HepG2 (cell line): ENCODE measurements at regions not wholly inside any gene's neighbourhood (a gene's known extent, or its start where the extent isn't known, plus 50 kb on each side); places are given as distances from the start of the nearest gene placed in this dataset.
A peak's percentile ranks its signal among the peaks of the same experiment; 100 is the strongest.

ENCODE experiments used
- ADNP ChIP-seq: sonication (generic); formaldehyde crosslinking; IDR thresholded peaks from 2 replicates; pipeline ENCODE4 v1.4.0; 2020; ENCODE audit warnings: missing genetic modification reagents
- AGO1 ChIP-seq: fragments of 200-400 bp; formaldehyde crosslinking; IDR thresholded peaks from 2 replicates; pipeline ENCODE4 v1.6.1; 2017; ENCODE audit warnings: mild to moderate bottlenecking, low read depth, low read length, moderate library complexity; ENCODE audit not compliant: poor library complexity, severe bottlenecking
- GATAD1 ChIP-seq: IDR thresholded peaks from 2 replicates; pipeline ENCODE4 v1.6.1; 2016; ENCODE audit warnings: missing genetic modification reagents, missing compliant biosample characterization
- JDP2 ChIP-seq: sonication (generic); formaldehyde crosslinking; IDR thresholded peaks from 2 replicates; pipeline ENCODE4 v1.8.1; 2022; ENCODE audit warnings: missing genetic modification reagents, borderline replicate concordance
- NR2F2 ChIP-seq: IDR thresholded peaks from 2 replicates; pipeline ENCODE4 v1.6.1; 2012; ENCODE audit warnings: low read depth, inconsistent platforms, borderline replicate concordance
- PLRG1 ChIP-seq: fragments of 450-650 bp; conservative IDR thresholded peaks from 2 replicates; pipeline ENCODE4 v1.6.1; 2016
- SNAI1 ChIP-seq: sonication (generic); formaldehyde crosslinking; IDR thresholded peaks from 2 replicates; pipeline ENCODE4 v1.5.0; 2020; ENCODE audit warnings: mild to moderate bottlenecking, missing genetic modification reagents, borderline replicate concordance
- TOPORS ChIP-seq: sonication (generic); formaldehyde crosslinking; IDR thresholded peaks from 2 replicates; pipeline ENCODE4 v1.8.0; 2023; ENCODE audit warnings: mild to moderate bottlenecking, missing genetic modification reagents
- TSC22D2 ChIP-seq: sonication (generic); formaldehyde crosslinking; IDR thresholded peaks from 2 replicates; pipeline ENCODE4 v1.5.1; 2020; ENCODE audit warnings: missing genetic modification reagents, mild to moderate bottlenecking, borderline replicate concordance
- U2AF1 ChIP-seq: fragments of 200-400 bp; formaldehyde crosslinking; optimal IDR thresholded peaks from 2 replicates; pipeline ENCODE3; 2017; ENCODE audit warnings: mild to moderate bottlenecking, low read depth, low read length
- ZBTB7A ChIP-seq: sonication (generic); formaldehyde crosslinking; IDR thresholded peaks from 2 replicates; pipeline ENCODE4 v1.8.0; 2022; ENCODE audit warnings: mild to moderate bottlenecking, missing genetic modification reagents
- ZFP1 ChIP-seq: IDR thresholded peaks from 2 replicates; pipeline ENCODE4 v1.6.1; 2016
- ZMYM4 ChIP-seq: sonication (generic); formaldehyde crosslinking; IDR thresholded peaks from 2 replicates; pipeline ENCODE4 v1.8.1; 2023; ENCODE audit warnings: mild to moderate bottlenecking, missing genetic modification reagents
- ZNF781 ChIP-seq: sonication (generic); formaldehyde crosslinking; IDR thresholded peaks from 2 replicates; pipeline ENCODE4 v1.5.1; 2020; ENCODE audit warnings: borderline replicate concordance, mild to moderate bottlenecking, missing genetic modification reagents; ENCODE audit errors: not compliant biosample characterization
- TF ChIP-seq, protein P1 (sequence below): sonication (generic); formaldehyde crosslinking; IDR thresholded peaks from 2 replicates; pipeline ENCODE4 v1.4.0; 2020; ENCODE audit warnings: missing genetic modification reagents
- TF ChIP-seq, protein P2 (sequence below): sonication (generic); formaldehyde crosslinking; IDR thresholded peaks from 2 replicates; pipeline ENCODE4 v1.9.0; 2021; ENCODE audit warnings: missing genetic modification reagents, borderline replicate concordance
- TF ChIP-seq, protein P3 (sequence below): IDR thresholded peaks from 2 replicates; pipeline ENCODE4 v1.6.1; 2016; ENCODE audit warnings: low read depth, control low read depth
- TF ChIP-seq, protein P4 (sequence below): IDR thresholded peaks from 2 replicates; pipeline ENCODE4 v1.6.1; 2016
- TF ChIP-seq, protein P5 (sequence below): sonication (generic); formaldehyde crosslinking; IDR thresholded peaks from 2 replicates; pipeline ENCODE4 v1.9.0; 2022; ENCODE audit warnings: missing genetic modification reagents, mild to moderate bottlenecking, borderline replicate concordance

DNA sequence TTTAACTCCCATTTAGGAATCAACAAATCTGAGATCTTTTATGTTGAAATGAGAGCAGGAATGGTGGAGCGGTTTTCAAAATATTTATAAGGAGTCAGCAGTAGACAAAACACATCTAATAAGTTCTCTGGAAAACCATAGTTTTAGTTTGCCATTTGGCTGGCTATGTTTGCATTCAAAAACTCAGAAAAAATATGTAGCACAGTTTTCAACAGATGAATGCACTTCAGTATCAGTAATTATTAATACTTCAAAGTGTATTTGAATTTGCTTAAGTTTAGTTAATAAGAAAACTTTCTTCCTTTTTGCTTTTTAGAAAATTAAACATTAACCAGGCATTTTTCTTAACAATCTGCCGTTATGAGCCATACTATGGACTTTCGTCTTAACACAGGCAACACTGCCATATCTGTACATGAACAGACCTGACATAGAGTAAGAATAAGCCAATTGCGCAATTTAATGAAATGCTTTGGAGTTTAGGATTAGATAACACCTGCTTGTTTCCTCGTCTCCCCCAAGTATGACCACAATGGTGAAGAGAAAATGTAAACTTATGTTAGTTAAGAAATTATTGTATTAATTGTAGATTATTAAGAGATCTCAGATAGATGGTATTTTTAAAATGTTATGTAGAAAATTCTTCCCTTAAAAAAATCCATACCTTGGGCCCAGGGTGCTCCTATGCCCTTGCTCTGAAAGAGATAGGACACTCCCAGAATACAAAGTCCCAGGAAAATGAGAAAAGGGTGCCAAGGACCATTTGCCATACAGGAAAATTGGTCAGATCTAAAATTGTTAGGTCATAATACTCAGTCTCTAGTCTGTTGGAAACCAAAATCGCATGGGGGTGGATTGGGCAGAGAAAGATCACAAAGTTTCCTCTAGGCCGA, 552.3 kb upstream of the ARGLU1 start (continued):
- TF ChIP-seq, protein P1, sequence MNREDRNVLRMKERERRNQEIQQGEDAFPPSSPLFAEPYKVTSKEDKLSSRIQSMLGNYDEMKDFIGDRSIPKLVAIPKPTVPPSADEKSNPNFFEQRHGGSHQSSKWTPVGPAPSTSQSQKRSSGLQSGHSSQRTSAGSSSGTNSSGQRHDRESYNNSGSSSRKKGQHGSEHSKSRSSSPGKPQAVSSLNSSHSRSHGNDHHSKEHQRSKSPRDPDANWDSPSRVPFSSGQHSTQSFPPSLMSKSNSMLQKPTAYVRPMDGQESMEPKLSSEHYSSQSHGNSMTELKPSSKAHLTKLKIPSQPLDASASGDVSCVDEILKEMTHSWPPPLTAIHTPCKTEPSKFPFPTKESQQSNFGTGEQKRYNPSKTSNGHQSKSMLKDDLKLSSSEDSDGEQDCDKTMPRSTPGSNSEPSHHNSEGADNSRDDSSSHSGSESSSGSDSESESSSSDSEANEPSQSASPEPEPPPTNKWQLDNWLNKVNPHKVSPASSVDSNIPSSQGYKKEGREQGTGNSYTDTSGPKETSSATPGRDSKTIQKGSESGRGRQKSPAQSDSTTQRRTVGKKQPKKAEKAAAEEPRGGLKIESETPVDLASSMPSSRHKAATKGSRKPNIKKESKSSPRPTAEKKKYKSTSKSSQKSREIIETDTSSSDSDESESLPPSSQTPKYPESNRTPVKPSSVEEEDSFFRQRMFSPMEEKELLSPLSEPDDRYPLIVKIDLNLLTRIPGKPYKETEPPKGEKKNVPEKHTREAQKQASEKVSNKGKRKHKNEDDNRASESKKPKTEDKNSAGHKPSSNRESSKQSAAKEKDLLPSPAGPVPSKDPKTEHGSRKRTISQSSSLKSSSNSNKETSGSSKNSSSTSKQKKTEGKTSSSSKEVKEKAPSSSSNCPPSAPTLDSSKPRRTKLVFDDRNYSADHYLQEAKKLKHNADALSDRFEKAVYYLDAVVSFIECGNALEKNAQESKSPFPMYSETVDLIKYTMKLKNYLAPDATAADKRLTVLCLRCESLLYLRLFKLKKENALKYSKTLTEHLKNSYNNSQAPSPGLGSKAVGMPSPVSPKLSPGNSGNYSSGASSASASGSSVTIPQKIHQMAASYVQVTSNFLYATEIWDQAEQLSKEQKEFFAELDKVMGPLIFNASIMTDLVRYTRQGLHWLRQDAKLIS (CRISPR knock-in tag): no peak
- TF ChIP-seq GATAD1 (CRISPR knock-in tag): peak; percentile 18; the same call in 1 of the 2 replicates
- no peak for TF ChIP-seq PLRG1
- TF ChIP-seq, protein P2, sequence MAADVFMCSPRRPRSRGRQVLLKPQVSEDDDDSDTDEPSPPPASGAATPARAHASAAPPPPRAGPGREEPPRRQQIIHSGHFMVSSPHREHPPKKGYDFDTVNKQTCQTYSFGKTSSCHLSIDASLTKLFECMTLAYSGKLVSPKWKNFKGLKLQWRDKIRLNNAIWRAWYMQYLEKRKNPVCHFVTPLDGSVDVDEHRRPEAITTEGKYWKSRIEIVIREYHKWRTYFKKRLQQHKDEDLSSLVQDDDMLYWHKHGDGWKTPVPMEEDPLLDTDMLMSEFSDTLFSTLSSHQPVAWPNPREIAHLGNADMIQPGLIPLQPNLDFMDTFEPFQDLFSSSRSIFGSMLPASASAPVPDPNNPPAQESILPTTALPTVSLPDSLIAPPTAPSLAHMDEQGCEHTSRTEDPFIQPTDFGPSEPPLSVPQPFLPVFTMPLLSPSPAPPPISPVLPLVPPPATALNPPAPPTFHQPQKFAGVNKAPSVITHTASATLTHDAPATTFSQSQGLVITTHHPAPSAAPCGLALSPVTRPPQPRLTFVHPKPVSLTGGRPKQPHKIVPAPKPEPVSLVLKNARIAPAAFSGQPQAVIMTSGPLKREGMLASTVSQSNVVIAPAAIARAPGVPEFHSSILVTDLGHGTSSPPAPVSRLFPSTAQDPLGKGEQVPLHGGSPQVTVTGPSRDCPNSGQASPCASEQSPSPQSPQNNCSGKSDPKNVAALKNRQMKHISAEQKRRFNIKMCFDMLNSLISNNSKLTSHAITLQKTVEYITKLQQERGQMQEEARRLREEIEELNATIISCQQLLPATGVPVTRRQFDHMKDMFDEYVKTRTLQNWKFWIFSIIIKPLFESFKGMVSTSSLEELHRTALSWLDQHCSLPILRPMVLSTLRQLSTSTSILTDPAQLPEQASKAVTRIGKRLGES (CRISPR knock-in tag): no peak
- TF ChIP-seq, protein P3, sequence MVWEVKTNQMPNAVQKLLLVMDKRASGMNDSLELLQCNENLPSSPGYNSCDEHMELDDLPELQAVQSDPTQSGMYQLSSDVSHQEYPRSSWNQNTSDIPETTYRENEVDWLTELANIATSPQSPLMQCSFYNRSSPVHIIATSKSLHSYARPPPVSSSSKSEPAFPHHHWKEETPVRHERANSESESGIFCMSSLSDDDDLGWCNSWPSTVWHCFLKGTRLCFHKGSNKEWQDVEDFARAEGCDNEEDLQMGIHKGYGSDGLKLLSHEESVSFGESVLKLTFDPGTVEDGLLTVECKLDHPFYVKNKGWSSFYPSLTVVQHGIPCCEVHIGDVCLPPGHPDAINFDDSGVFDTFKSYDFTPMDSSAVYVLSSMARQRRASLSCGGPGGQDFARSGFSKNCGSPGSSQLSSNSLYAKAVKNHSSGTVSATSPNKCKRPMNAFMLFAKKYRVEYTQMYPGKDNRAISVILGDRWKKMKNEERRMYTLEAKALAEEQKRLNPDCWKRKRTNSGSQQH: no peak
- TF ChIP-seq AGO1: no peak
- TF ChIP-seq ZBTB7A (CRISPR knock-in tag): no peak
- peak; percentile 70; the same call in 1 of the 2 replicates for TF ChIP-seq ZMYM4
- TF ChIP-seq U2AF1: no peak
- no peak for TF ChIP-seq TOPORS (CRISPR knock-in tag)
- TF ChIP-seq ZNF781 (CRISPR knock-in tag): no peak
- TF ChIP-seq TSC22D2: peak; percentile 25; the same call in 1 of the 2 replicates
- TF ChIP-seq, protein P4, sequence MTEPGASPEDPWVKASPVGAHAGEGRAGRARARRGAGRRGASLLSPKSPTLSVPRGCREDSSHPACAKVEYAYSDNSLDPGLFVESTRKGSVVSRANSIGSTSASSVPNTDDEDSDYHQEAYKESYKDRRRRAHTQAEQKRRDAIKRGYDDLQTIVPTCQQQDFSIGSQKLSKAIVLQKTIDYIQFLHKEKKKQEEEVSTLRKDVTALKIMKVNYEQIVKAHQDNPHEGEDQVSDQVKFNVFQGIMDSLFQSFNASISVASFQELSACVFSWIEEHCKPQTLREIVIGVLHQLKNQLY (CRISPR knock-in tag): no peak
- TF ChIP-seq ADNP (CRISPR knock-in tag): no peak
- TF ChIP-seq JDP2: no peak
- TF ChIP-seq NR2F2: no peak
- no peak for TF ChIP-seq SNAI1 (CRISPR knock-in tag)
- TF ChIP-seq, protein P5, sequence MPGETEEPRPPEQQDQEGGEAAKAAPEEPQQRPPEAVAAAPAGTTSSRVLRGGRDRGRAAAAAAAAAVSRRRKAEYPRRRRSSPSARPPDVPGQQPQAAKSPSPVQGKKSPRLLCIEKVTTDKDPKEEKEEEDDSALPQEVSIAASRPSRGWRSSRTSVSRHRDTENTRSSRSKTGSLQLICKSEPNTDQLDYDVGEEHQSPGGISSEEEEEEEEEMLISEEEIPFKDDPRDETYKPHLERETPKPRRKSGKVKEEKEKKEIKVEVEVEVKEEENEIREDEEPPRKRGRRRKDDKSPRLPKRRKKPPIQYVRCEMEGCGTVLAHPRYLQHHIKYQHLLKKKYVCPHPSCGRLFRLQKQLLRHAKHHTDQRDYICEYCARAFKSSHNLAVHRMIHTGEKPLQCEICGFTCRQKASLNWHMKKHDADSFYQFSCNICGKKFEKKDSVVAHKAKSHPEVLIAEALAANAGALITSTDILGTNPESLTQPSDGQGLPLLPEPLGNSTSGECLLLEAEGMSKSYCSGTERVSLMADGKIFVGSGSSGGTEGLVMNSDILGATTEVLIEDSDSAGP (CRISPR knock-in tag): no peak
- TF ChIP-seq ZFP1 (CRISPR knock-in tag): no peak
